ENCODE measurements at regions not wholly inside any gene's neighbourhood (a gene's known extent, or its start where the extent isn't known, plus 50 kb on each side); places are given as distances from the start of the nearest gene placed in this dataset.

DNA sequence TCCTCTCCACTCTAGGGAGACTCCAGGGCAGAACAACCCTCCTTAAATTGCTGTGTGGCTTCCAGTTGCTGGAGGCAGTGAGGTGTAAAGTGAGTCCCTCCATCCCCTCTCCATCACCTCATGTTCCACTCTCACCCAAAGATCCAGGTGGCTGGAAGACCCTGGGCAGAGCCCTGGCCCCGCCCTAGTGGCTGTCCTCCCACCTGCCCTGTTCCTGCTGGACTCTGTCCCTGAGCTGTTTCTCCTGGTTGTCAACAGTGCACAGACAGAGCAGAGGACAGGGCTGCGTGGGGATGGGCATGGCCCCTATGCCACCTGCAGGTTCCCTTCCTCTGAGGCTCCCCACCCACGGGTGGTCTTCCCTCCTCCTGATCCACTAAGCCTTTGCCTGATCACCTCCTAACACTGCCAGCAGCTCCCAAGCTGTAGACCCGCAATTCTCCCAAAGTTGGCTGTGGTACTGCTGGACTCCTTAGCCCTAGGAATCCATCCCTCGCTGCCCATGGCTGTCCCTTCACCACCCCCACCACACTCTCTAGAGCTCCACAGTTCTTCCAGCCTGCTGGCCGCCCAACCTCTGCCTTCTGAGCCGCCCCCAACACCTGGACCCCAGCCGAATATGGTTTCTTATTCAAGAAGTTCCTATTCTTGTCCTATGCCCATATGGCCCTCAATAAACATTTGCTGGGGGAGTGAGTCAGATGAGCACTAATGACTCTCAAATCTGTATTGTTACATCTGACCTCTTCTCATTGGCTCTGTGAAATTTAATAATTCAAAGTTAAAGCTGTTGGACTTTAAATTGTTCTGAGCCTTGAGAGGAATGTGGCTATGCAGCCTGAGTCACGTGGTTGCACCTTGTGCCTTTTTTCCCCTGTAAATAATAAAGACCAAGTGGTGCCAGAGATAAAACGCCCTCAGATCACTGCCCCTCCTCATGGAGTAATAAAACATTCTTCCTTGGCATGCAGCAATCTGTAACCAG lies 260.0 kb upstream of the HS6ST1 start:
- peak in 1 of 14 experiments; percentile 22 for DNase-seq
- no peaks in the 10 kb centered on the region for H3K36me3 Mint-ChIP-seq (ENCODE audit: low read depth)

DNA sequence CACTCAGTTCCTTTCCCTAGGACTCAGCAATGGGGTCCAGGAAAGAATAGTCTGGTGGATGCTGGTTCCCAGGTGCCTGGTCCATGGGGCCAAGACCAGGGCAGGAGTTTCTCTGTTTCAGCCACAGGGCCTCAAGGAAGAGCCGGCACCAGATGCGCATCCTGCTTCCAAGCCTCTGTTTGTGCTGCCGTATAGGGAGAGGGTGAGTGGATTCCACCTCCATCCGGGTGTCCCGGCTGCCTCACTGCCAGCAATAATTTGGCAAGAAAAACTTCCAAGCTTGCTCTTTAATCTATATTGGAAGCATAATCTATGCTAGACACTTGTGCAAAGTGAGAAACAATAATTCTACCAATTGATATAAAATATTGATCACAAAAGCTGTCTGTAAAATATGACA lies 261.2 kb upstream of the HS6ST1 start:
- Mint-ChIP-seq H3K36me3 (ENCODE audit: low read depth) (no peaks in the 10 kb centered on the region), H3K4me1 (ENCODE audit: low read depth) (no peaks in the 10 kb centered on the region), H3K4me3 (no peak overlapping the region), H3K27me3 (no peaks in the 10 kb centered on the region), H3K27ac (no peak overlapping the region), H3K9me3 (peaks cover 2% of the 10 kb centered on the region)
- no peak for DNase-seq
- ATAC-seq (ENCODE audit: poor library complexity) = no peak
- Histone ChIP-seq H3K4me1 (ENCODE audit: insufficient read depth, low read length) (no peaks in the 10 kb centered on the region), H3K27me3 (ENCODE audit: control insufficient read depth in 1 of 2, insufficient read depth in 2 of 2, low read length in 2 of 2) (no peaks in the 10 kb centered on the region), H3K36me3 (ENCODE audit: insufficient read depth, low read length) (no peaks in the 10 kb centered on the region), H3K9me3 (ENCODE audit: control insufficient read depth in 1 of 2, insufficient read depth in 1 of 2, low read length in 2 of 2) (no peaks in the 10 kb centered on the region), H3K27ac (ENCODE audit: low read depth in 1 of 2, low read length in 2 of 2) (no peak overlapping the region), H3K4me3 (ENCODE audit: low read length) (no peak overlapping the region)
- TF ChIP-seq, protein P1, sequence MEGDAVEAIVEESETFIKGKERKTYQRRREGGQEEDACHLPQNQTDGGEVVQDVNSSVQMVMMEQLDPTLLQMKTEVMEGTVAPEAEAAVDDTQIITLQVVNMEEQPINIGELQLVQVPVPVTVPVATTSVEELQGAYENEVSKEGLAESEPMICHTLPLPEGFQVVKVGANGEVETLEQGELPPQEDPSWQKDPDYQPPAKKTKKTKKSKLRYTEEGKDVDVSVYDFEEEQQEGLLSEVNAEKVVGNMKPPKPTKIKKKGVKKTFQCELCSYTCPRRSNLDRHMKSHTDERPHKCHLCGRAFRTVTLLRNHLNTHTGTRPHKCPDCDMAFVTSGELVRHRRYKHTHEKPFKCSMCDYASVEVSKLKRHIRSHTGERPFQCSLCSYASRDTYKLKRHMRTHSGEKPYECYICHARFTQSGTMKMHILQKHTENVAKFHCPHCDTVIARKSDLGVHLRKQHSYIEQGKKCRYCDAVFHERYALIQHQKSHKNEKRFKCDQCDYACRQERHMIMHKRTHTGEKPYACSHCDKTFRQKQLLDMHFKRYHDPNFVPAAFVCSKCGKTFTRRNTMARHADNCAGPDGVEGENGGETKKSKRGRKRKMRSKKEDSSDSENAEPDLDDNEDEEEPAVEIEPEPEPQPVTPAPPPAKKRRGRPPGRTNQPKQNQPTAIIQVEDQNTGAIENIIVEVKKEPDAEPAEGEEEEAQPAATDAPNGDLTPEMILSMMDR (IDR thresholded peaks at IDR 0.05) = no peak
- ChIA-PET POLR2A (no interaction called here), CTCF (no interaction called here)
- intact Hi-C loops (cut with DNase I, micrococcal nuclease) = no loop called here

More for the DNA sequence above, 260.0 kb upstream of the HS6ST1 start:
- intact Hi-C loops (cut with DNase I, micrococcal nuclease) = no loop called here
- no peak overlapping the region for H3K4me3 ChIP-seq (ENCODE audit: low read length)
- Mint-ChIP-seq H3K27me3 (peaks cover 3% of the 10 kb centered on the region), H3K9me3 (no peaks in the 10 kb centered on the region), H3K4me1 (ENCODE audit: low read depth) (no peaks in the 10 kb centered on the region), H3K4me3 (no peak overlapping the region), H3K27ac (no peak overlapping the region)
- no peaks in the 10 kb centered on the region for H3K27me3 ChIP-seq (ENCODE audit: control insufficient read depth in 1 of 2, insufficient read depth in 2 of 2, low read length in 2 of 2)
- H3K27ac ChIP-seq (ENCODE audit: low read depth in 1 of 2, low read length in 2 of 2) = no peak overlapping the region
- H3K4me1 ChIP-seq (ENCODE audit: insufficient read depth, low read length) = no peaks in the 10 kb centered on the region
- no peak for ATAC-seq (ENCODE audit: poor library complexity)
- TF ChIP-seq, protein P1 (IDR thresholded peaks at IDR 0.05) = no peak
- H3K9me3 ChIP-seq (ENCODE audit: control insufficient read depth in 1 of 2, insufficient read depth in 1 of 2, low read length in 2 of 2) = no peaks in the 10 kb centered on the region
- ChIA-PET POLR2A (no interaction called here), CTCF (no interaction called here)
- no peaks in the 10 kb centered on the region for H3K36me3 ChIP-seq (ENCODE audit: insufficient read depth, low read length)

DNA sequence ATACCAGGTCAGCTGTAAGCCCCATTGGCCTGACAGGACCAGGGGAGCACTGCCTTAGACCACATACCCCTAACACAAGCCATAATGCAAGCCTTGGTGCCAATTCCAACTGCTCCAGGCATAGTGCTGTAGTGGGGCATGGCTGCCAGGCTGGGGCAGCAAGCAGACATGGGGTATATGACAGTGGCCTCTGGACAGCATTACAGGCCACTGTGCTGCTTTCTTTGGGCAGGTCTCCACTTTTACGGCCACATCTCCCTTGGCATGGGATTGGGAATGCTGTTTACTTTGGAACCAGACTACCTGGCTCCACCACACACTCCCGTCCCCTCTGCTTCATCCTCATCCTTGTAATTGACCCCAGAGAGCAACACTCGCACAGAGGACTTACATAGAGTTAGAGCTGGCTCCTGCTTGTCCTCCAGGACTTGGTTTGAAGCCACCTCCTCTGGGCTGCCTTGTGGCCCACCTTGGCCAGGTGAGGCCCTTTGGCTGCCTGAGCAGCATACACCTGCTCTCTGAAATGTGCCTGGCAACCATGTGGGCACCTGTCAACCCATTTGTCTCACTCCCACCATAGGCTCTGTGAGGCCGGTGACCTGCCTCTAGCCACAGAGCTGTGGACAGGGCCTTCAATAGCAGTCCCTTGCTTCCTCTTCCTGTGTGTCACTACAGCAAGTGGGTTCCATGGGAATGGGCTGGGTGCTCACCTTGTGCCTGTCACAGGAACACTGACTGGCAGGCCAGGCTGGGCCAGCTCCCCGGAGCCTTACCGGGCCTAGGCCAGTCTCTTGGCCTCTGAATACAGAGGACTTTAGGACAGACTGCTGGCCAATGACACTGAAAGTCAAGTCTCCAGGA lies 262.6 kb upstream of the HS6ST1 start:
- H3K27me3 ChIP-seq (ENCODE audit: control insufficient read depth in 1 of 2, insufficient read depth in 2 of 2, low read length in 2 of 2) = no peaks in the 10 kb centered on the region
- TF ChIP-seq, protein P1 (IDR thresholded peaks at IDR 0.05) = no peak
- peak in 1 of 14 experiments; percentile 25 for DNase-seq
- no peak overlapping the region for H3K4me3 ChIP-seq (ENCODE audit: low read length)
- no peak overlapping the region for H3K27ac ChIP-seq (ENCODE audit: low read depth in 1 of 2, low read length in 2 of 2)
- POLR2A ChIA-PET = no interaction called here
- CTCF ChIA-PET = no interaction called here
- peaks cover 0 to 4% of the 10 kb centered on the region in 2 experiments for H3K9me3 ChIP-seq (ENCODE audit: control insufficient read depth in 1 of 2, insufficient read depth in 1 of 2, low read length in 2 of 2)
- no peaks in the 10 kb centered on the region for H3K4me1 Mint-ChIP-seq (ENCODE audit: low read depth)
- no peaks in the 10 kb centered on the region for H3K27me3 Mint-ChIP-seq
- no peaks in the 10 kb centered on the region for H3K4me1 ChIP-seq (ENCODE audit: insufficient read depth, low read length)
- no peak overlapping the region for H3K27ac Mint-ChIP-seq
- no peak for ATAC-seq (ENCODE audit: poor library complexity)
- intact Hi-C loops (cut with DNase I, micrococcal nuclease) = no loop called here
- H3K9me3 Mint-ChIP-seq = peaks cover 2% of the 10 kb centered on the region
- H3K4me3 Mint-ChIP-seq = no peak overlapping the region
- no peaks in the 10 kb centered on the region for H3K36me3 Mint-ChIP-seq (ENCODE audit: low read depth)
- no peaks in the 10 kb centered on the region for H3K36me3 ChIP-seq (ENCODE audit: insufficient read depth, low read length)

All from CD4-positive, alpha-beta T cell (primary cell).